ENCODE measurements at regions not wholly inside any gene's neighbourhood (a gene's known extent, or its start where the extent isn't known, plus 50 kb on each side); places are given as distances from the start of the nearest gene placed in this dataset.
"Not testable (repeated sequence)": the region's sequence is repeated elsewhere in the genome, so short reads cannot be mapped to it uniquely, and the experiment has no call there.

- DNase-seq, result no peak
Observed at GRCh38 chr13:64248371-64249065, 2832.9 kb upstream of the PCDH20 start.

GRCh38 chr13:64239372-64239771, 2823.7 kb upstream of the PCDH20 start:
- DNase-seq, result no peak

- no peak for DNase-seq
Observed at GRCh38 chr13:64234255-64234654, 2818.6 kb upstream of the PCDH20 start.

- DNase-seq, result no peak
Observed at GRCh38 chr13:64223016-64223415, 2807.4 kb upstream of the PCDH20 start.

GRCh38 chr13:64206430-64207225, 2791.0 kb upstream of the PCDH20 start:
- DNase-seq, result no peak

GRCh38 chr13:64202517-64202916, 2786.9 kb upstream of the PCDH20 start:
- DNase-seq, result no peak

- DNase-seq, result no peak
Observed at GRCh38 chr13:64197232-64197631, 2781.6 kb upstream of the PCDH20 start.

GRCh38 chr13:64186503-64187250, 2771.0 kb upstream of the PCDH20 start:
- no peak for DNase-seq

GRCh38 chr13:64186071-64186470, 2770.4 kb upstream of the PCDH20 start:
- DNase-seq, result no peak

GRCh38 chr13:64180756-64181155, 2765.1 kb upstream of the PCDH20 start:
- DNase-seq, result no peak

- no peak for DNase-seq
Observed at GRCh38 chr13:64165826-64166225, 2750.2 kb upstream of the PCDH20 start.

- no peak for DNase-seq
Observed at GRCh38 chr13:64164435-64164834, 2748.8 kb upstream of the PCDH20 start.

GRCh38 chr13:64160479-64160878, 2744.8 kb upstream of the PCDH20 start:
- DNase-seq, result no peak

GRCh38 chr13:64158908-64159307, 2743.3 kb upstream of the PCDH20 start:
- DNase-seq, result no peak

GRCh38 chr13:64154514-64154913, 2738.9 kb upstream of the PCDH20 start:
- no peak for DNase-seq

GRCh38 chr13:64130600-64130999, 2715.0 kb upstream of the PCDH20 start:
- DNase-seq, result no peak

- no peak for DNase-seq
Observed at GRCh38 chr13:64130171-64130570, 2714.5 kb upstream of the PCDH20 start.

GRCh38 chr13:64127856-64128255, 2712.2 kb upstream of the PCDH20 start:
- DNase-seq, result no peak

GRCh38 chr13:64127192-64127591, 2711.5 kb upstream of the PCDH20 start:
- DNase-seq, result no peak

- not testable (repeated sequence) for DNase-seq
Observed at GRCh38 chr13:64121023-64121709, 2705.5 kb upstream of the PCDH20 start.

- DNase-seq, result no peak
Observed at GRCh38 chr13:64099994-64100393, 2684.3 kb upstream of the PCDH20 start.

- no peak for DNase-seq
Observed at GRCh38 chr13:64090311-64090710, 2674.7 kb upstream of the PCDH20 start.

- DNase-seq, result no peak
Observed at GRCh38 chr13:64088491-64088890, 2672.8 kb upstream of the PCDH20 start.

Measured in activated T-cell treated with anti-CD3 and anti-CD28 coated beads, Interleukin-2, amount 50 U/mL, for 48 hours (primary cell).